ENCODE measurements at regions not wholly inside any gene's neighbourhood (a gene's known extent, or its start where the extent isn't known, plus 50 kb on each side); places are given as distances from the start of the nearest gene placed in this dataset.

DNA sequence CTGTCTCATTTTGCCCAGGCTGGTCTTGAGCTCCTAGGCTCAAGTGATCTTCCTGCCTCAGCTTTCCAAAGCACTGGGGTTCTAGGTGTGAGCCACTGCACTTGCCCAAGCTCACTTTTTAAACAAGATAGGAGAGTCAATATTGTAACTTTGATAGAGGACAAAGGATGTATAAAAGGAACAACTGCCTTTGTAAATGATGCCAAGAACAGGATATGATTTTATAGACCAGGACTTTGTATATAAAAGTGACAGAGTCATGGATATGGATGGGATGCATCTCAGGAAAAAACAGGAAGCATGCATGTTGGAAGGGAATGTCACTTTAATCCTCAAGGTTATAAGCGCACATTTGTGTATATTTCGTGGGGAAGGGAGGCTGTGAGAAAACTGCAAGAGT, 338.4 kb downstream of the PRL start:
- TF ChIP-seq GATA2 (IDR thresholded peaks at IDR 0.05; ENCODE audit: low read depth, low read length) (no peak), GATA3 (IDR thresholded peaks at IDR 0.05; ENCODE audit: low read depth, low read length) (no peak)
